AG04449 (cell line): ENCODE measurements at regions not wholly inside any gene's neighbourhood (a gene's known extent, or its start where the extent isn't known, plus 50 kb on each side); places are given as distances from the start of the nearest gene placed in this dataset.

ENCODE experiments used
- CTCF ChIA-PET: fragments of 350-600 bp; formaldehyde crosslinking; extraction: SDS; loops from one replicate; lab custom pipeline; 2021; ENCODE audit warnings: antibody characterized with exemption; lab: Yijun Ruan, JAX
- POLR2A ChIA-PET: fragments of 400-600, 350-600 bp; formaldehyde crosslinking; extraction: SDS; loops from one replicate; lab custom pipeline; 2020; ENCODE audit warnings: antibody characterized with exemption, inconsistent platforms; lab: Yijun Ruan, JAX
- DNase-seq: peaks from one replicate; pipeline ENCODE4 v3.0.0-alpha.2; 2010; ENCODE audit warnings: low read depth, low spot score
- H3K4me3 ChIP-seq: 2 replicates; pipeline ENCODE4 v1.5.1; 2011; ENCODE audit warnings: low read depth, mild to moderate bottlenecking, control low read depth, low read length
- CTCF ChIP-seq: IDR thresholded peaks from one replicate; pipeline ENCODE4 v1.5.1; 2011; ENCODE audit warnings: mild to moderate bottlenecking, moderate library complexity, low read length, control low read depth, inconsistent platforms; ENCODE audit not compliant: insufficient read depth; ENCODE audit errors: missing control alignments

GRCh38 chr7:4399596-4399995, 282.5 kb upstream of the FOXK1 start:
- no peak for DNase-seq
- H3K4me3 ChIP-seq: no peak overlapping the region
- POLR2A ChIA-PET: no interaction called here
- TF ChIP-seq CTCF: no peak
- CTCF ChIA-PET: no interaction called here

- ChIA-PET CTCF (no interaction called here), POLR2A (no interaction called here)
- H3K4me3 ChIP-seq: no peak overlapping the region
- no peak for DNase-seq
- TF ChIP-seq CTCF: no peak
Measured at GRCh38 chr7:4406288-4407058, 275.6 kb upstream of the FOXK1 start.

GRCh38 chr7:4409946-4410345, 272.1 kb upstream of the FOXK1 start:
- ChIA-PET CTCF (no interaction called here), POLR2A (no interaction called here)
- no peak overlapping the region for H3K4me3 ChIP-seq
- no peak for DNase-seq
- no peak for TF ChIP-seq CTCF

GRCh38 chr7:4416396-4417056, 265.6 kb upstream of the FOXK1 start:
- H3K4me3 ChIP-seq: no peak overlapping the region
- ChIA-PET CTCF (no interaction called here), POLR2A (no interaction called here)
- no peak for TF ChIP-seq CTCF
- no peak for DNase-seq

GRCh38 chr7:4428526-4428925, 253.6 kb upstream of the FOXK1 start:
- CTCF ChIA-PET: no interaction called here
- no peak overlapping the region for H3K4me3 ChIP-seq
- no peak for DNase-seq
- POLR2A ChIA-PET: no interaction called here
- TF ChIP-seq CTCF: no peak

- ChIA-PET POLR2A (no interaction called here), CTCF (no interaction called here)
- H3K4me3 ChIP-seq: no peak overlapping the region
- no peak for TF ChIP-seq CTCF
- no peak for DNase-seq
Measured at GRCh38 chr7:4430227-4430626, 251.9 kb upstream of the FOXK1 start.
